A673 (cell line): ENCODE measurements at regions not wholly inside any gene's neighbourhood (a gene's known extent, or its start where the extent isn't known, plus 50 kb on each side); places are given as distances from the start of the nearest gene placed in this dataset.

Experiments
- EZH2 ChIP-seq: fragments of 200-600 bp; sonication (generic); IDR thresholded peaks from 2 replicates; pipeline ENCODE4 v1.6.1; 2017; ENCODE audit warnings: borderline replicate concordance, low read depth, mild to moderate bottlenecking, mixed read lengths, antibody characterized with exemption, low read length; ENCODE audit not compliant: poor library complexity, severe bottlenecking
- TF ChIP-seq, protein P1 (sequence below): fragments of 300-800, 200-600 bp; sonication (generic); conservative IDR thresholded peaks from 2 replicates; pipeline ENCODE4 v1.5.1; 2017; ENCODE audit warnings: low read depth, mild to moderate bottlenecking, antibody characterized with exemption, low read length, moderate library complexity, mixed read lengths

- TF ChIP-seq, protein P1, sequence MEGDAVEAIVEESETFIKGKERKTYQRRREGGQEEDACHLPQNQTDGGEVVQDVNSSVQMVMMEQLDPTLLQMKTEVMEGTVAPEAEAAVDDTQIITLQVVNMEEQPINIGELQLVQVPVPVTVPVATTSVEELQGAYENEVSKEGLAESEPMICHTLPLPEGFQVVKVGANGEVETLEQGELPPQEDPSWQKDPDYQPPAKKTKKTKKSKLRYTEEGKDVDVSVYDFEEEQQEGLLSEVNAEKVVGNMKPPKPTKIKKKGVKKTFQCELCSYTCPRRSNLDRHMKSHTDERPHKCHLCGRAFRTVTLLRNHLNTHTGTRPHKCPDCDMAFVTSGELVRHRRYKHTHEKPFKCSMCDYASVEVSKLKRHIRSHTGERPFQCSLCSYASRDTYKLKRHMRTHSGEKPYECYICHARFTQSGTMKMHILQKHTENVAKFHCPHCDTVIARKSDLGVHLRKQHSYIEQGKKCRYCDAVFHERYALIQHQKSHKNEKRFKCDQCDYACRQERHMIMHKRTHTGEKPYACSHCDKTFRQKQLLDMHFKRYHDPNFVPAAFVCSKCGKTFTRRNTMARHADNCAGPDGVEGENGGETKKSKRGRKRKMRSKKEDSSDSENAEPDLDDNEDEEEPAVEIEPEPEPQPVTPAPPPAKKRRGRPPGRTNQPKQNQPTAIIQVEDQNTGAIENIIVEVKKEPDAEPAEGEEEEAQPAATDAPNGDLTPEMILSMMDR, result no peak
- TF ChIP-seq EZH2, result no peak
Measured at GRCh38 chr4:122278976-122279375, 99.8 kb upstream of the ADAD1 start.
